ENCODE measurements at regions not wholly inside any gene's neighbourhood (a gene's known extent, or its start where the extent isn't known, plus 50 kb on each side); places are given as distances from the start of the nearest gene placed in this dataset.

- TF ChIP-seq, protein P1, sequence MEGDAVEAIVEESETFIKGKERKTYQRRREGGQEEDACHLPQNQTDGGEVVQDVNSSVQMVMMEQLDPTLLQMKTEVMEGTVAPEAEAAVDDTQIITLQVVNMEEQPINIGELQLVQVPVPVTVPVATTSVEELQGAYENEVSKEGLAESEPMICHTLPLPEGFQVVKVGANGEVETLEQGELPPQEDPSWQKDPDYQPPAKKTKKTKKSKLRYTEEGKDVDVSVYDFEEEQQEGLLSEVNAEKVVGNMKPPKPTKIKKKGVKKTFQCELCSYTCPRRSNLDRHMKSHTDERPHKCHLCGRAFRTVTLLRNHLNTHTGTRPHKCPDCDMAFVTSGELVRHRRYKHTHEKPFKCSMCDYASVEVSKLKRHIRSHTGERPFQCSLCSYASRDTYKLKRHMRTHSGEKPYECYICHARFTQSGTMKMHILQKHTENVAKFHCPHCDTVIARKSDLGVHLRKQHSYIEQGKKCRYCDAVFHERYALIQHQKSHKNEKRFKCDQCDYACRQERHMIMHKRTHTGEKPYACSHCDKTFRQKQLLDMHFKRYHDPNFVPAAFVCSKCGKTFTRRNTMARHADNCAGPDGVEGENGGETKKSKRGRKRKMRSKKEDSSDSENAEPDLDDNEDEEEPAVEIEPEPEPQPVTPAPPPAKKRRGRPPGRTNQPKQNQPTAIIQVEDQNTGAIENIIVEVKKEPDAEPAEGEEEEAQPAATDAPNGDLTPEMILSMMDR (IDR thresholded peaks at IDR 0.05) = no peak
- TF ChIP-seq POLR2A (IDR thresholded peaks at IDR 0.05) = no peak
Observed at GRCh38 chrX:11932423-11932822, 174.4 kb downstream of the MSL3 start.

All from thyroid gland (tissue), 4 donors.